HL-60/S4 treated with retinoic acid at 250 ng/mL for 4 days and 3 days (cell line): ENCODE measurements at regions not wholly inside any gene's neighbourhood (a gene's known extent, or its start where the extent isn't known, plus 50 kb on each side); places are given as distances from the start of the nearest gene placed in this dataset.
"Not testable (repeated sequence)": the region's sequence is repeated elsewhere in the genome, so short reads cannot be mapped to it uniquely, and the experiment has no call there.

Source experiments
- in situ Hi-C: fragments of 300-500 bp; cut with MboI; formaldehyde crosslinking; loops from 2 replicates; pipeline ENCODE4 v1.7.0; 2022; ENCODE audit warnings: low sequenced_read_pairs

DNA sequence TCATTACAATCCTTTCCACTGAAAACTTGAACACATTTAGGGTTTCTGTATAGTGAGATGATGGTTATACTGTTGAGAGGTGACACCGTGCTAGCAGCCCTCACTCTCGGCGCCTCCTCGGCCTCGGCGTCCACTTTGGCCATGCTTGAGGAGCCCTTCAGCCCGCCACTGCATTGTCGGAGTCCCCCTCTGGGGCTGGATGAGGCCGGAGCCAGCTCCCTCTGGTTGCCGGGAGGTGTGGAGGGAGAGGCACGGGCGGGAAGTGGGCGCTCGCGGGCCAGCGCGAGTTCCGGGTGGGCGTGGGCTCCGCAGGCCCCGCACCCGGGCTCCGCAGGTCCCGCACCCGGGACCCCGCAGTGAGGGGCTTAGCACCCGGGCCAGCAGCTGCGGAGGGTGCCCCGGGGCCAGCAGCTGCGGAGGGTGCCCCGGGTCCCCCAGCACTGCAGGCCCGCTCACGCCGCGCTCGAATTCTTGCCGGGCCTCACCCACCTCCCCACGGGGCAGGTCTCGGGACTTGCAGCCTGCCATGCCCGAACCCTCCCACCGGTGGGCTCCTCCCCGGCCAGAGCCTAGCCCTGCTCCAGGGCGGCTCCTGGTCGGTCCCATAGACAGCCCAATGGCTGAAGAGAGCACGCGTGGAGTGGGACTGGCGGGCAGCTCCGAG lies 145.9 kb upstream of the ZNF608 start:
- in situ Hi-C loops: no loop called here

DNA sequence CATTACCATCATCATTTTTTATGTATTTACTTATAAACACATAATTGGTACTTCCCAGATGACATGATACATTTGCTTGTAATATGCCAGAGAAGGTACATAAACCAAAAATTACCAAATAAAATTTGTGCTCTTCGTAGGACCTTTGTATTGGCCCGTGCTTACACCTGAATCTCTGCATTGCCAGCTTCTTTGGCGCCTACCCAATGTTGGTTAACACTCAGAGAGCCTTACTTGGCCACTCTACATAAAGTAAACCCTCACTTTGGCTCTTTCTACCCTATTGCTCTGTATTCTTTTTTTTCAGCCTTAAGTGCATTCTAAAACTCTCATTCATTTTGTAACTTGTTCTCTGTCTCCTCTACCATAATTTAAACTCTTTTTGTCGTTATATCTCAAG lies 148.1 kb upstream of the ZNF608 start:
- in situ Hi-C loops: no loop called here

DNA sequence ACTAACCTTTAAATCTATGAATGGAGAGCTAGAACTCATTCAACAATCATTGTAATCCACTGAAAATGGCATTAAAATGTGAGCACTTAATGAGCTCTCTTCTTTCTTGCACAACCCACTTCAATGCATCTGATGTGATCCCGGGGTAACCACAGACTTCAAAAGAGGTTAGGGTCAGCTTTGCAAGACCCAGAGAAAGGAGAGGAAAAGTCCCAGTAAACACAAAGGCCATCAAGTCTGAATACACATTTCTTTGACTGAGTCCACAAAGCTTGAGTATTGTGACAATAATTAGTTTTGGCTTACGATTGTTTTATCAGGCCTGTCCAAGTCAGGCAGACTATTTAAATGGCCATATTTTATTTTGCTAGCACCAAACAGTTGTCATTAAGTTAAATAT lies 148.8 kb upstream of the ZNF608 start:
- in situ Hi-C loops: no loop called here

- in situ Hi-C loops: no loop called here
Measured at GRCh38 chr5:124901081-124901480, 154.6 kb upstream of the ZNF608 start.

DNA sequence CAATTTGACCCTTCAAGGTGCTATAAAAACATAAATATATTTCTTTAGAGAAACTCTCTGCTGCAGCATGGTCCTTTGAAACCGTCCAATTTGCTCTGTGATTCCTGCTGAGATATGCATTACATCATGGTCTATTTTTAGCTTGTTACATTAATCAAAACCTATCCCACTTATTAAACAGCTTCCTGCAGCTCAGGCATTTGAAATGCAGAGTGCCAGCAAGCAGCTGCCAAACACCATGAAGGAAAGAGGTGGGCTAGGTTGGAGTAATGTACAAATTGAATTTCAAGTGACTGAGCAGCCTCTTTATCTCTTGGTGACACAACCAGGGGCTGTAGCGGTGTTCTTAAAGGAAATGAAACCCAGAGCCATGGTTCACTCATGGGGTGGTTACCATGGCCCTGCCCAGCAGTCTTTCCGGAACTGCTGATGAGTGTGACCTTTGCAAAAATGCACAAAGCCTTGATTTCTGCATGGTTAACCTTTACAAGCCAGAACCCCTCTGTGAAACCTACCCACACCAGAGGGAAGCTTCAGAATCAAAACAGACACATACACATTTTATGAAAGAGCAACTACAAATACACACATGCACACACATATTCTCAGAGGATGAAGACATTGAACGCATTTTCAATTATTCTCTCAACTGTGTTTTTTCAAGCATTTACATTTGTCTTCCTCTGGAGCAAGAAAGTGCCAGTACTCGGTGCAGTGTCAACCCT lies 155.8 kb upstream of the ZNF608 start:
- in situ Hi-C loops: no loop called here

DNA sequence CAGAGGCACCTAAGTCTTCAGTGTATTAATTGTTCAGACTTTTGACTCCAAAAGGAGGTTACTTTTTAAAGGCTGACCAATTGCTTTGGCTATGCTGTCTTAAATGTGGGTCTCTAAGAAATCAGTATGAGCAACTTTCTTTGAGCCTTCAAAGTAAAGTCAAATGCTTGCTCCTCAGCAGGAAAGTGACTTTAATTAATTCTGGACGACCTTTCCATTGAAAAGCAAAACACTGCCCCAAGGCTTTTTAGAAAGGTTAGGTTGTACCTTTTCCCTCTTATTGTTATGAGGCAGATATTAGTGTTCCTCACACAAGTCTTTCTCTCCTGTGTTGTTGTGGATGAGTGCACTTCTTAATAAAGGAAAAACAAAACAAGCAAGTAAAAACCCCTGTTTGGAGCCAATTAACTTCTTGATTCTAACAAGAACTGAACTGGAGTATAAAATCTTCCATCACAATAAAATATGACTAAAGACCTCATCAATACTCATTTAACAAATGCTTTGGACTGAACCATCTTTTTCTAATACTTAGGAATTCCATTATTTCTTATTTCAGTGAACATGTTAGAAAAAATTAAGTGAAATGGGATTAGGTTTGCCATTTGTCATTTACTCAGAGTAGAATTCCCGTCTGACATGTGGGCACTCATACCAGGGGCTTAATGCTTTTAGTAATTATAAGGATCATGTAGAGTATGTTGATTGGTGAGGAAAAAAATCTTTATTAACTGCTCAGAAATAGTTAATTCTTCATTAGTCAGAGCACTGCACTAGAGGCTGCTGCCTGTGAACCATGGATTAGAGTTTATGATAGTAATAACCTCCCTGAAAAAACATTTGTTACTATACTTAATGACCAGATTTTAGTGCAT lies 159.1 kb upstream of the ZNF608 start:
- in situ Hi-C loops: no loop called here

DNA sequence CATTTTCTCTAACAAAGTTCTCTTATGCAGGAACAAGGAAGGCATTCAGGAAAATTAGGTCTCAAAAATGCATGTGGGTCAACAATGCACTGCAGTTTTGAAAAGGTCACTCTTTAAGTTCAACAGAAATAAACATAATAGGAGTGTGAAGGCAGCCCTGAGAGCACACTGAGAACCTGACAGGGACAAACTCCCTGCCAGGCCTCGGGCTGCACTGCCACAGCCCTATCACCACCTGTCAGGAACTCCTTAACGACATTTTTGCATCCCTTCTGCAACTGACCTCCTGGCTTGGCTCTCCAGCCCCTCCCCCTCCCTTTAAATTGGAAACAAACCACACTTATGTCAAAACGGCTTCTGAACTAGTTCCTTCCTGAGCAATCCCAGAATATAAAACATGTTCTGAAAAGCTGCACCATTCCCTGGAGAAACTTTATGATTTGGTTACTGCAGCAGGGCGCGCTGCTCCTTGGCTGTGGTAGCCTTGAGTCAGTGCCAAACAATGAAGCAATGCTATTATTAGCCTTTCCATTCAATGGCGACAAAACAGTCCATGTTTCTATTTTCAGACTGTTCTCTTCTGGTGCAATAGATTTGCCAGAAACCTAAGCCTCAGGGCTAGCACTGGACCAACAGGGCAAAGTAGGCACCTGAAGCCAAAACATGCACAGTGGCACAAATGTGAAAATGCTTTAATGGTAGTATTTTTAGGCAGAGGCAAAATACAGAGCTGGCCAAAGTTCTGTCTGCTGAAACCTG lies 160.1 kb upstream of the ZNF608 start:
- in situ Hi-C loops: no loop called here

DNA sequence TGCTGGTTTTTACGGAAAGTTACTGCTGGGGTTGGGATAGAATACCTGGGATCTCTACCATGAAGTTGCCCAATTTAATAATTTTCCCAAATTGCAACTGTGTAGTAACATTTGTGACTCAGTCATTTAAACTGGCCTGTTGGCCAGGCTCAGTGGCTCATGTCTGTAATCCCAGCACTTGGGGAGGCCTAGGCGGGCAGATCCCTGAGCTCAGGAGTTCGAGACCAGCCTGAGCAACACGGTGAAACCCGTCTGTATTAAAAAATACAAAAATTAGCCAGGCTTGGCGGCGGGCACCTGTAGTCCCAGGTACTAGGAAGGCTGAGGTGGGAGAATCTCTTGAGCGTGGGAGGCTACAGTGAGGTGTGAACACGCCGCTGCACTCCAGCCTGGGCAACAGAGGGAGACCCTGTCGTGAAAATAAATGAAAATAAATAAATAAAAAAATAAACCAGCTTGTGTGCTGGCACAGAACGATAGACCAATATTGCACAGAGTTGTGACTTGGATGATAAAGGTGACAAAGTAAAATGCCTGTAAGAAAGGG lies 160.7 kb upstream of the ZNF608 start:
- in situ Hi-C loops: no loop called here

DNA sequence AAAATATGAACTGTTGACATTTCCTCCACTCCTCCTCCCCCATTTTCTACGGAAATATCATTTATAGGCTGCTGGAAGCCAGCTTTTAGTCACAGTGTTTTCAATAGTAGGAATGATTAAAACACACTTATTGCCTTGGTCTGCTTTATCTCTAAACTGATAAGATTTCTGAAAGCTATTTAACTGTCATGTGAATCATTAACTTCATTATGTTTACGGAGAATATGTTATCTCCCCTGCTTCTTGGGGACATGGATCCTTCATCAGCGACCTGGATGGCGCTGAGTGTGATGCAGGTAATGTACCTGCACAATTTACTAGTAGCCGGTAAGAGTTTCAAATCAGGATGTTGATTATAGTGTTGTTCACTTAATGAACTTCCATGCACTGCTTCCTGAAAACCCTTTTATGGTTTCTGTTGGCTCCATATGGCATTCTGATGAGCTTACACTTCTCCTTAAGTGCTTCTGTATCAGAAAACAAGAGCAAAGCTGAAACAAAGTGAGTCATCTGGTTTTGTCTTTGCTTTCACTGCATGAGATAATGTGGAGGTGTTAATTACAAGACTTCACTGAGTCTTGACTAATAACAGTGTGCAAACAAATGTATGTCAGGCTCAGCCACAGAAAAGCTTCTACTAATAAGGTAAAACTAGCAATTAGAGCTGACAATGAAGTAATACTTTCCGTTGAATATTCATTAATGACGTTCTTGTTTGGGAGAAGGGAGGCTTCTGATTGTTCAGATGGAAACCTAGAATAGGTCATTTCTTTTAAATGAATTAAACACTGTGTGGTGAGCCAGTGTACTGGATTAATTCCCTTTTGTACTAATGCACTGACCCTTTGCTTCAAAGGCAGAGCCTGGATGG lies 162.4 kb upstream of the ZNF608 start:
- in situ Hi-C loops: no loop called here

GRCh38 chr5:124909734-124910133 lies 163.3 kb upstream of the ZNF608 start:
- in situ Hi-C loops: no loop called here

DNA sequence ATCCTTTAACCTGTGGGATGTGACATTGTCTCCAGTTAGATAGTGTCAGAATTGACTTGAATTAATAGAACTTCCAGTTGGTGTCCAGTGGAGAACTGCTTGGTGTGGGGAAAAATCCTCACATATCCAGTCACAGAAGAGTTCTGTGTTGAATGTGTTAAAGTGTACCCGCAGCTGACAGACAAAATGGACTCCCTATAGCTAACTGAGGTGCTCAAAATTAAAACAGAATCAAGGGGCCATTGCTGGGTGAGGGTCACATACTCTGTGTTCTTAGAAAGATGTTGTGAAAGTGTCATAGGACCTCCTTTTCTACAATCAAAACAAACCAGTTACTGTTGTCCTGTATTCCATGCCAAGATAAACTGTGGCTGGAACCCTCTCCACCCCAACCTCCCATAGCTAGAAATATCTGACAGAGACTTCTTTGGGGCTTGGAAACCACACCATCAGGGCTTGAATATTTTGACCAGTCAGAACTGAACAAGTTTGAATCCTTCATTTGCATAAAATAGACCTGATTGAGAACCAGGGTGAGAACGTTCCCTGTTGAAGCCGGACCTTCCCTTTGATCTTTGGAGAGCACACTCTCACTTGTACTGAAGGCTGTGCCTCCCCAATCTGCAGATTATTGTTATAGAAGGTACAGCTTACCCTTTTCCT lies 164.0 kb upstream of the ZNF608 start:
- in situ Hi-C loops: no loop called here

DNA sequence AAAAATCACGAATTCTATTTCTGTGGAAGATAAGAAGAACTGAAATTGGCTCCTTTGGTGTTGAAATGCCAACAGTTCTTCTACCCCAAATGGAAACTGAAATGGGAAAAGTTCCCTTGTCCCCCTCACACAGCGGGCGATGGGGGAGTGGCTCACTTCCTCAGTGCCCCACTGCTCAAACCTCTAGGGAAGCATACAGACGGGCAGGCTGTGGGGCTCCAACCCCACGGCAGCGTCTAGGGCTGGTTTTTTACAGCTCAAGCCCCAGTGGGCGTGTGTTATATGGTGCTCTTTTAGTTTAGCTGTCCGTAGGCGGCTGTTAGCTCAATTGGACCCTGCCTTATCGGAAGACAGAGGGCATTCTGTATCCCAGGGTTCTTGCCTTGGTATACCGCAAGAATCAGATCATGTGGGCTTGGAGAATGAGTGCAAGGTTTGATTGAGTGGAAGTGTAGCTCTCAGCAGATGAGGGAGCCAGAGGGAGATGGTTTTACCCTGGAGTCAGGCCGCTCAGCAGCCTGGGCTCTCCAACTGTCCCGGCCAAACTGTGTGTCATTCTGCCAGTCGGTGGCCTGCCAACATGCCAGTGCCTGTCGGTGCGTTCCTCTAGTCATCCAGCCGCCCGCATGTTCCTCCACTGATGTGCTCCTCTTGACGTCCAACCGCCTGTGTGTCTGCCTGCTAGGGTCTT lies 166.3 kb upstream of the ZNF608 start:
- in situ Hi-C loops: no loop called here

DNA sequence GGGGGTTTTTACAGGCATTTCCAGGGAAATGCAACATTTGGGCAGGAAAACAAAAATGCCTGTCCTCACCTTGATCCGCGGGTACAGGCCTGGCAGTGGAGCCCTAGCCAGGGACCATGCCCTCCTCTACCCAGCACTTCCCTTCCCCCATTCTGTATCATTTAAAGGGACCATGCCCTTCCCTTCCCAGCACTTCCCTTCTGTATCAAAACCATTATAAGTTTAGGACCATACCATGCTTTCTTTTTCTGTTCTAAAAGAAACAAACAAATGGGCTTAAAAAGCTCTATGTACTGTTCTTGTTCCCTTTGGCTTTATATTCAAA lies 166.9 kb upstream of the ZNF608 start:
- in situ Hi-C loops: no loop called here

DNA sequence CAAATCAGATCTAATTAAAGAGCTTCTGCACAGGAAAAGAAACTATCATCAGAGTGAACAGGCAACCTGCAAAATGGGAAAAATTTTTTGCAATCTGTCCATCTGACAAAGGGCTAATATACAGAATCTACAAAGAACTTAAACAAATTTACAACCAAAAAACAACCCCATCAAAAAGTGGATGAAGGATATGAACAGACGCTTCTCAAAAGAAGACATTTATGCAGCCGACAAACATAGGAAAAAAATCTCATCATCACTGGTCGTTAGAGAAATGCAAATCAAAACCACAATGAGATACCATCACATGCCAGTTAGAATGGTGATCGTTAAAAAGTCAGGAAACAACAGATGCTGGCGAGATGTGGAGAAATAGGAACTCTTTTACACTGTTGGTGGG lies 169.9 kb upstream of the ZNF608 start:
- in situ Hi-C loops: not testable (repeated sequence)

- in situ Hi-C loops: no loop called here
Measured at GRCh38 chr5:124918618-124919017, 172.2 kb upstream of the ZNF608 start.

- in situ Hi-C loops: no loop called here
Measured at GRCh38 chr5:124919076-124919475, 172.6 kb upstream of the ZNF608 start.

DNA sequence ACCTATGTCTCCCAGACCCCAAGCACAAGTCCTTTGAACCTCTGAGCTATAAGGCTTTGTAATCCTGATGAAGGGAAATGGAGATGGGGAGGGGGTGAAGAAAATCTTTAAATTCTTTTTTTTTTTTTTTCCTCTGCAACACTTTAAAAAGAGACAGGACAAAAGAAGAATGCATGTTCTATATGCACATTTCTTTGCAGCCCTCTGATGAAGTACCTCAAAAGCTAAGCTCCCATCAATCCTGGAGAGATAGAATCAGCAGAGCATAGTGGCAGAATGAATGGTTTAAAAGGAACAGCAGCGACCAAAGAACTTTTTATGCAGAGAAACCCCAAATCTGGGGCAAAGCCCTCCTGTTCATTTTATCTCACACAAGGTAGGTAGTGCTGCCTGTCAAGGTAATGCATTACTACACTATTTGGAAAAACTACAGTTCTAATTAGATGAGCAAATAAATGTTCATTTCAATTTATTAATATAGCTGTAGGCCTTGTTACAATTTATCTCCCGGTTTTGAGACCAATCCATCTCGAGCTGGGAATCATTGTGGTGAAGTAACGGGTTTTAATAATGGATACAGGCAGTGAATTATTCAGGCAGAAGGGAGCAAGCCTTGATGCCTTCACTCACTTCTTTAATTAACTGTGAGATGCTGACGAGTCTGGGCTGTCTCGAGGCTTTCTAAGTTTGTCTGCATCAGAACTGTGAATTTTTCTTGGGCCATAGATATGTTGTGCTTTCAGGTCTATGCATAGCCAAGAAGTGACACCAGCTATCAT lies 173.5 kb upstream of the ZNF608 start:
- in situ Hi-C loops: no loop called here
